Osteocyte (in vitro differentiated cells): ENCODE measurements at regions not wholly inside any gene's neighbourhood (a gene's known extent, or its start where the extent isn't known, plus 50 kb on each side); places are given as distances from the start of the nearest gene placed in this dataset.

ENCODE experiments used
- DNase-seq: peaks from one replicate; pipeline ENCODE4 v3.0.0; 2021; ENCODE audit warnings: mixed read lengths; ENCODE audit not compliant: unreplicated experiment; ENCODE audit errors: extremely low spot score
- H3K27ac Mint-ChIP-seq: one replicate; pipeline ENCODE4 v1.8.0; 2021; ENCODE audit warnings: mild to moderate bottlenecking, mixed read lengths; ENCODE audit not compliant: unreplicated experiment
- H3K27me3 Mint-ChIP-seq: one replicate; pipeline ENCODE4 v1.8.0; 2021; ENCODE audit warnings: mixed read lengths; ENCODE audit not compliant: unreplicated experiment
- H3K36me3 Mint-ChIP-seq: one replicate; pipeline ENCODE4 v1.8.0; 2021; ENCODE audit warnings: mixed read lengths; ENCODE audit not compliant: unreplicated experiment
- H3K4me1 Mint-ChIP-seq: one replicate; pipeline ENCODE4 v1.8.0; 2021; ENCODE audit warnings: mixed read lengths; ENCODE audit not compliant: unreplicated experiment
- H3K4me3 Mint-ChIP-seq: one replicate; pipeline ENCODE4 v1.8.0; 2021; ENCODE audit warnings: mild to moderate bottlenecking, moderate library complexity, mixed read lengths; ENCODE audit not compliant: unreplicated experiment
- H3K9me3 Mint-ChIP-seq: one replicate; pipeline ENCODE4 v1.8.0; 2021; ENCODE audit warnings: mixed read lengths; ENCODE audit not compliant: unreplicated experiment
- TF ChIP-seq, protein P1 (sequence below): fragments of 200-600 bp; sonication (generic); IDR thresholded peaks from 2 replicates; pipeline ENCODE4 v1.5.0; 2021; ENCODE audit warnings: antibody characterized with exemption, mild to moderate bottlenecking, moderate library complexity

DNA sequence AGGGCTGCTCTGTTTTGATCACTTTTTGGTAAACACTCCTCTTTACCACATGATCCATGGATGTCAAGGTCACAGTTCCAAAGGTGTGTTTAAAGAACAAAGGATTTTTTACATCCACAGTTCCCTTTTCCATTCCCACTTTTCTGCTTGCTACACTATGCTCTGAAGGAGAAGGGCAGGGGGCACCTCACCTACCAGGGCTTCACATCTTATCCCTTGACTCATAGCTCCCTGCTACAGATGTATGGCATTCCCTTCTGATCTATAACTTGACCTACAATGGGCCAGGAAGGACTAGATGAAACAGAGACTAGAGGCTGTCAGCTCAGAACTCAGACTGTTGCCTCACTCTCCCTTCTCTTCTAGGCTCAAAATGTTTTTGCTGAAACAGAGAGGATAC, 233.1 kb upstream of the RPS6KA3 start:
- Mint-ChIP-seq H3K36me3 (no peaks in the 10 kb centered on the region), H3K27ac (no peak overlapping the region)

DNA sequence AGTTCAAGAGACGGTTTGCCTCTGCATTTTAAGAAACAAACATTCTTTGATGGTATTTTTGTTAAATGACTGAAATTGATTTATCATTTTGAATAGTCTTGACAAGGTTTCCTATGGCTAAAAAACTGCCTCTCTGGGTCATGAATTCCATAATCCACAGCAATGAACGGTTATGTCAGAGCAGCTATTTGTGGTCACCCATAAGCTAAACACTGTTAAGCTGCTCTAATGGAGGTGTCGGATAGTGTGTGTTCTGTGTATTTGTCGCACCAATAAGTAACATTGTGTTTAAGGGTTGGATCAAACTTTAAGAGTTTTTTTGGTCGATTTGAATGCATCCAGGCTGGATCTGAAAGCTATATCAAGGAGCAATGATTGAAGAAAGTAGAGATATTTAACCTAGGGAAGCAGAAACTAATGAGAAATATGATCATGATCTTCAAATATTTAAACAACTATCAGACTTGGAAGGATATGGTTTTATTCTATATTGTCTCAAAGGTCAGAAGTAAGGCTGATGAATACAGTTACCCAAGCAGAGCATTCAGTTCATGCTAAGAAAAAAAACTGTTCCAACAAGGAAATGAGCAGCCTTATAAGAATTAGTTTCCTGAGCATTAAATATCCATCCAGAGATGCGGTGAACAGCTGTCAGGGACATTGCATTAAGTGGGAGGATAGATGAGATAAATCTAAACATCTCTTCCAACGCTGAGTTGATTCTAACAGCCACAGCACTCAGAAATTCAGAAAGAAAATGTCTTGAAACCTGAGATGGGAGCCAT, 232.3 kb upstream of the RPS6KA3 start:
- Mint-ChIP-seq H3K4me1 (no peaks in the 10 kb centered on the region), H3K4me3 (no peak overlapping the region), H3K27me3 (no peaks in the 10 kb centered on the region), H3K36me3 (no peaks in the 10 kb centered on the region), H3K27ac (no peak overlapping the region), H3K9me3 (peaks cover 10% of the 10 kb centered on the region)
- DNase-seq, result no peak
- TF ChIP-seq, protein P1, sequence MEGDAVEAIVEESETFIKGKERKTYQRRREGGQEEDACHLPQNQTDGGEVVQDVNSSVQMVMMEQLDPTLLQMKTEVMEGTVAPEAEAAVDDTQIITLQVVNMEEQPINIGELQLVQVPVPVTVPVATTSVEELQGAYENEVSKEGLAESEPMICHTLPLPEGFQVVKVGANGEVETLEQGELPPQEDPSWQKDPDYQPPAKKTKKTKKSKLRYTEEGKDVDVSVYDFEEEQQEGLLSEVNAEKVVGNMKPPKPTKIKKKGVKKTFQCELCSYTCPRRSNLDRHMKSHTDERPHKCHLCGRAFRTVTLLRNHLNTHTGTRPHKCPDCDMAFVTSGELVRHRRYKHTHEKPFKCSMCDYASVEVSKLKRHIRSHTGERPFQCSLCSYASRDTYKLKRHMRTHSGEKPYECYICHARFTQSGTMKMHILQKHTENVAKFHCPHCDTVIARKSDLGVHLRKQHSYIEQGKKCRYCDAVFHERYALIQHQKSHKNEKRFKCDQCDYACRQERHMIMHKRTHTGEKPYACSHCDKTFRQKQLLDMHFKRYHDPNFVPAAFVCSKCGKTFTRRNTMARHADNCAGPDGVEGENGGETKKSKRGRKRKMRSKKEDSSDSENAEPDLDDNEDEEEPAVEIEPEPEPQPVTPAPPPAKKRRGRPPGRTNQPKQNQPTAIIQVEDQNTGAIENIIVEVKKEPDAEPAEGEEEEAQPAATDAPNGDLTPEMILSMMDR, result no peak

More for the DNA sequence above, 233.1 kb upstream of the RPS6KA3 start:
- DNase-seq, result no peak
- Mint-ChIP-seq H3K4me1 (no peaks in the 10 kb centered on the region), H3K27me3 (no peaks in the 10 kb centered on the region), H3K4me3 (no peak overlapping the region), H3K9me3 (peaks cover 8% of the 10 kb centered on the region)
- TF ChIP-seq, protein P1, result no peak

DNA sequence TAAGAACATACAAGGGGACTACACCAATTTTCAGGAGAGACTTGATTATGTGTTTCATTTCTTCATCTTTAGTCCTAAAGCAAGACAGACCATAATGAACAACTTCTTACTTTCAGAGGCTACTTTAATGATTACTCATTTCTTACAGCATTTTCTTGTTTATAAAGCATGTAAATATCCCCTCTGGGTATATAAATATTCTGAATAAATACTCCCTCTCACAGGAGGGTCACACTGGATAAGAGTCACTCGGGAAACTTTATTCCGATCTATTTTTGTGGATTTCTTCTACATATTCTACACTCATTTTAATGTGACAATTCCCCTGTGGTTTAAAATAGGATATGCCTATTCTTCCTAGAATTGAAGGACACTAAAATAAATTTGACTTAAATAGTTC, 228.9 kb upstream of the RPS6KA3 start:
- H3K27ac Mint-ChIP-seq, result no peak overlapping the region
- H3K36me3 Mint-ChIP-seq, result no peaks in the 10 kb centered on the region
- TF ChIP-seq, protein P1, result no peak
- no peaks in the 10 kb centered on the region for H3K27me3 Mint-ChIP-seq
- H3K4me3 Mint-ChIP-seq, result no peak overlapping the region
- H3K4me1 Mint-ChIP-seq, result no peaks in the 10 kb centered on the region
- no peak for DNase-seq
- peaks cover 4% of the 10 kb centered on the region for H3K9me3 Mint-ChIP-seq

DNA sequence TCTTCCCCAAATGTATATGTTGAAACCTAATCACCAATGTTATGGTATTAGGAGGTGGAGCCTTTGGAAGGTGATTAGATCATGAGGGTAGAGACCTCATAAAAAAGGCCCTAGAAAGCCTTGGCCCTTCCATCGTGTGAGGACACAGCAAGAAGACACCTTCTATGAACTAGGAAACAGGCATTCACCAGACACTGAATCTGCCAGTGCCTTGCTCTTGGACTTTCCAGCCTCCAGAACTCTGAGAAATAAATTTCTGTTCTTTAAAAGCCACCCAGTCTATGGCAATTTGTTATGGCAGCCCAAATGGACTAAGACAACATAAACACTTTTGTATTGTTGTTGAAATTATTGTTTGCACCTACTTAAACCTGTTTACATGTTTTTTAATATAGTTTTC, 221.8 kb upstream of the RPS6KA3 start:
- no peak overlapping the region for H3K27ac Mint-ChIP-seq
- H3K4me1 Mint-ChIP-seq, result no peaks in the 10 kb centered on the region
- TF ChIP-seq, protein P1, result no peak
- no peaks in the 10 kb centered on the region for H3K9me3 Mint-ChIP-seq
- no peaks in the 10 kb centered on the region for H3K27me3 Mint-ChIP-seq
- H3K4me3 Mint-ChIP-seq, result no peak overlapping the region
- H3K36me3 Mint-ChIP-seq, result no peaks in the 10 kb centered on the region
- no peak for DNase-seq

DNA sequence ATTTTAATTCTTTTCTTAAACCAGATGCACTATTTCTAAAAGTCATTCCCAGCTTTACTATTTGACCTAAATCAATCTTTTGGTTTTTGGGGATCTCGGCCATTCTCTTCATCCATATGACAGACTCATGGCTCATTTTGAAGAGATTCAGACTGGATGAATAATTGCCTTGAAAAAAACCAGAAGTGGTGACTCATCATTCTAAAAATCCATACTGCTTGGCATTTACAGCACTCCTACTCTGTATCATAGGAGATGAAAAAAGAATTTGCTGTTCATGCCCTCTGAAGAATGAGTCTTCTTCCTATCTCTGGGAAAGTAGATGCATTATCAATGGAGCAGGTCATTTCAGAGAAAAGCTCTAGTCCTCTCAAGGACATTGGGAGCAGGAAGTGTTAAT, 220.5 kb upstream of the RPS6KA3 start:
- DNase-seq, result no peak
- H3K9me3 Mint-ChIP-seq, result peaks cover 3% of the 10 kb centered on the region
- no peaks in the 10 kb centered on the region for H3K4me1 Mint-ChIP-seq
- no peak overlapping the region for H3K27ac Mint-ChIP-seq
- TF ChIP-seq, protein P1, result no peak
- H3K4me3 Mint-ChIP-seq, result no peak overlapping the region
- H3K36me3 Mint-ChIP-seq, result no peaks in the 10 kb centered on the region
- no peaks in the 10 kb centered on the region for H3K27me3 Mint-ChIP-seq
